GM23338 (cell line): ENCODE measurements at regions not wholly inside any gene's neighbourhood (a gene's known extent, or its start where the extent isn't known, plus 50 kb on each side); places are given as distances from the start of the nearest gene placed in this dataset.

Source experiments
- ATAC-seq: fragments of 200-7000 bp; cut with Tn5 transposase; 3 replicates; pipeline ENCODE4 v1.9.1; 2020
- DNase-seq: peaks from one replicate; pipeline ENCODE4 v3.0.0-alpha.2; 2015; ENCODE audit warnings: low spot score
- H2AFZ ChIP-seq: fragments of 200-600 bp; sonication (generic); 2 replicates; pipeline ENCODE4 v1.8.0; 2016; ENCODE audit warnings: antibody characterized with exemption, mild to moderate bottlenecking, moderate library complexity
- H3F3A ChIP-seq: fragments of 200-600 bp; sonication (generic); replicated peaks from 2 replicates; pipeline ENCODE4 v1.8.0; 2017; ENCODE audit warnings: antibody characterized with exemption, mixed run types, low read depth
- H3K27ac ChIP-seq: fragments of 200-600 bp; sonication (generic); 2 replicates; pipeline ENCODE4 v1.6.1; 2016; ENCODE audit warnings: low read depth
- H3K27me3 ChIP-seq: fragments of 200-600 bp; sonication (generic); 2 replicates; pipeline ENCODE4 v1.8.0; 2016; ENCODE audit warnings: mild to moderate bottlenecking, mixed run types, moderate library complexity; ENCODE audit not compliant: insufficient read depth
- H3K36me3 ChIP-seq: fragments of 200-600 bp; sonication (generic); 2 replicates; pipeline ENCODE4 v1.8.0; 2016; ENCODE audit warnings: mild to moderate bottlenecking; ENCODE audit not compliant: insufficient read depth
- H3K4me1 ChIP-seq: fragments of 200-600 bp; sonication (generic); 2 replicates; pipeline ENCODE4 v1.8.0; 2016; ENCODE audit warnings: mild to moderate bottlenecking, moderate library complexity; ENCODE audit not compliant: insufficient read depth
- H3K4me2 ChIP-seq: fragments of 200-600 bp; sonication (generic); 2 replicates; pipeline ENCODE4 v1.7.1; 2017; ENCODE audit warnings: mixed run types
- H3K4me3 ChIP-seq: fragments of 200-600 bp; sonication (generic); 2 replicates; pipeline ENCODE4 v1.6.1; 2016; ENCODE audit warnings: mixed run types
- H3K79me2 ChIP-seq: fragments of 200-600 bp; sonication (generic); replicated peaks from 2 replicates; pipeline ENCODE4 v1.8.0; 2017; ENCODE audit warnings: mild to moderate bottlenecking; ENCODE audit not compliant: insufficient read depth
- H3K9me2 ChIP-seq: fragments of 200-600 bp; sonication (generic); 2 replicates; pipeline ENCODE4 v1.8.0; 2017; ENCODE audit not compliant: insufficient read depth
- H4K20me1 ChIP-seq: fragments of 200-600 bp; sonication (generic); replicated peaks from 2 replicates; pipeline ENCODE4 v1.8.0; 2017; ENCODE audit warnings: mild to moderate bottlenecking; ENCODE audit not compliant: insufficient read depth
- H3K27ac Mint-ChIP-seq: 2 replicates; pipeline ENCODE4 v1.8.0; 2020; ENCODE audit warnings: inconsistent platforms, mild to moderate bottlenecking, moderate library complexity, mixed read lengths
- H3K27me3 Mint-ChIP-seq: 3 replicates; pipeline ENCODE4 v1.8.0; 2022; ENCODE audit warnings: low read depth, mild to moderate bottlenecking, moderate library complexity, mixed read lengths, inconsistent platforms; ENCODE audit not compliant: insufficient read depth, poor library complexity
- H3K36me3 Mint-ChIP-seq: 3 replicates; pipeline ENCODE4 v1.8.0; 2021; ENCODE audit warnings: low read depth, mild to moderate bottlenecking, inconsistent platforms, moderate library complexity, mixed read lengths
- H3K4me1 Mint-ChIP-seq: 3 replicates; pipeline ENCODE4 v1.8.0; 2020; ENCODE audit warnings: mild to moderate bottlenecking, inconsistent platforms, mixed read lengths
- H3K4me3 Mint-ChIP-seq: 3 replicates; pipeline ENCODE4 v1.8.0; 2021; ENCODE audit warnings: moderate library complexity, mild to moderate bottlenecking, inconsistent platforms, mixed read lengths
- H3K9me3 Mint-ChIP-seq: 3 replicates; pipeline ENCODE4 v1.8.0; 2020; ENCODE audit warnings: moderate library complexity, mild to moderate bottlenecking, inconsistent platforms, mixed read lengths
- CREB1 ChIP-seq: fragments of 250-450 bp; sonication (Bioruptor Pico); IDR thresholded peaks from 2 replicates; pipeline ENCODE4 v1.5.0; 2020; ENCODE audit warnings: low read depth, mild to moderate bottlenecking, moderate library complexity
- EZH2 ChIP-seq: fragments of 200-600 bp; sonication (generic); IDR thresholded peaks from one replicate; pipeline ENCODE4 v1.8.0; 2017; ENCODE audit warnings: antibody characterized with exemption, mild to moderate bottlenecking, low read depth; ENCODE audit not compliant: unreplicated experiment
- EZH2phosphoT487 ChIP-seq: fragments of 200-600 bp; sonication (generic); IDR thresholded peaks from one replicate; pipeline ENCODE4 v1.8.1; 2018; ENCODE audit warnings: antibody characterized with exemption; ENCODE audit not compliant: unreplicated experiment
- JUNB ChIP-seq: IDR thresholded peaks from one replicate; pipeline ENCODE4 v1.6.1; 2016; ENCODE audit warnings: antibody characterized with exemption; ENCODE audit not compliant: unreplicated experiment
- NANOG ChIP-seq: IDR thresholded peaks from 2 replicates; pipeline ENCODE4 v1.6.1; 2016; ENCODE audit warnings: antibody characterized with exemption, borderline replicate concordance
- POLR2AphosphoS5 ChIP-seq: IDR thresholded peaks from 2 replicates; pipeline ENCODE4 v1.6.1; 2016; ENCODE audit warnings: antibody characterized with exemption, low read depth
- STAT1 ChIP-seq: IDR thresholded peaks from one replicate; pipeline ENCODE4 v1.6.1; 2016; ENCODE audit warnings: antibody characterized with exemption; ENCODE audit not compliant: unreplicated experiment
- ZNF114 ChIP-seq: fragments of 250-450 bp; sonication (Bioruptor Pico); IDR thresholded peaks from 2 replicates; pipeline ENCODE4 v1.5.0; 2020; ENCODE audit warnings: mild to moderate bottlenecking, moderate library complexity
- ZNF331 ChIP-seq: fragments of 250-450 bp; sonication (Bioruptor Pico); IDR thresholded peaks from 2 replicates; pipeline ENCODE4 v1.5.0; 2020; ENCODE audit warnings: low read depth, mild to moderate bottlenecking, moderate library complexity
- TF ChIP-seq, protein P1 (sequence below): IDR thresholded peaks from 2 replicates; pipeline ENCODE4 v1.6.1; 2016; ENCODE audit warnings: antibody characterized with exemption
- TF ChIP-seq, protein P2 (sequence below): fragments of 250-450 bp; sonication (Bioruptor Pico); IDR thresholded peaks from 2 replicates; pipeline ENCODE4 v1.5.0; 2020; ENCODE audit warnings: mild to moderate bottlenecking, moderate library complexity
- TF ChIP-seq, protein P3 (sequence below): IDR thresholded peaks from one replicate; pipeline ENCODE4 v1.6.1; 2018; ENCODE audit warnings: antibody characterized with exemption; ENCODE audit not compliant: unreplicated experiment
- TF ChIP-seq, protein P4 (sequence below), 2 experiments: fragments of 200-600 bp in 1 of 2; sonication (generic) in 1 of 2; conservative IDR thresholded peaks; 2 replicates each; pipeline versions ENCODE4 v1.5.1 to v1.6.1; 2016 to 2017; ENCODE audit warnings: antibody characterized with exemption in 2 of 2, low read depth in 2 of 2, mild to moderate bottlenecking in 2 of 2, moderate library complexity in 1 of 2

DNA sequence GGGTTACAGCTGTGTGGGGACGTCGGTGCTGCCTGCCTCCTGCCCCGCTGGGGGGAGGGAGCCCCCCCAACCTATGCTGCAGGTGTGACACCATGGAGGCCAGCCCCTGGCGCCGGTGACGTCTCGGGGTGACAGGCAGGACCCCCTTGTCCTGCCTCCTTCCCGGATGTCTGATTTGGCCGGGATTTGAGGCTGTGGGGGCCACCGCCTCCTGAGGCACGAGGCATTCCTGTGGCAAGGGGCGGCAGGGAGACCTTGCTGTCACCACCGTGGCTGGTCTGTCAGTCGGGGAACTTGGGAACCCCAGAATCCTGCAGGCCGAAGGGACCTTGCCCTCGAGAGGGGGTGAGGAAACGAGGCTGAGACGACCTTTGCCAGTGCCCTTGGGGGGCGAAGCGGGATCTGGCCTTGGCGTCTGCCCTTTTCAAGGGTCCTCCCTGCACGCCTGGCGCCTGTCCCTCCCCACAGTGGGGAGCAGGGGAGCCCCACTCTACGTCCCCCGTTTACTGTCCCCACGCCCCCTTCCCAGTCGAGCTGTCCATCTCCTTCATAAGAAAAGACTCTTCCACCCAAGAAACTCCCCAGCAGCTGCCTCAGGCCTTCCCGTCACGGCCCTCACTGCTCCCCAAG lies 74.4 kb downstream of the METRNL start:
- H3K27me3 ChIP-seq: no peaks in the 10 kb centered on the region
- H3K4me2 ChIP-seq: no peak overlapping the region
- no peak overlapping the region for H3K4me3 Mint-ChIP-seq
- no peaks in the 10 kb centered on the region for H3F3A ChIP-seq
- no peaks in the 10 kb centered on the region; the same call in 2 of the 3 replicates for H3K36me3 Mint-ChIP-seq
- peaks cover 23% of the 10 kb centered on the region for H3K4me1 Mint-ChIP-seq
- no peaks in the 10 kb centered on the region for H4K20me1 ChIP-seq
- H3K27ac Mint-ChIP-seq: no peak overlapping the region
- peaks cover 7% of the 10 kb centered on the region for H3K27me3 Mint-ChIP-seq
- H2AFZ ChIP-seq: no peak overlapping the region
- H3K36me3 ChIP-seq: no peaks in the 10 kb centered on the region
- no peak overlapping the region for H3K27ac ChIP-seq
- H3K4me3 ChIP-seq: no peak overlapping the region
- no peak for DNase-seq
- no peak for ATAC-seq
- no peaks in the 10 kb centered on the region for H3K9me2 ChIP-seq
- H3K4me1 ChIP-seq: peaks cover 8% of the 10 kb centered on the region; the same call in 1 of the 2 replicates
- TF ChIP-seq NANOG: no peak
- TF ChIP-seq STAT1: no peak
- no peak for TF ChIP-seq POLR2AphosphoS5
- no peak for TF ChIP-seq ZNF114 (CRISPR knock-in tag)
- no peak for TF ChIP-seq ZNF331 (CRISPR knock-in tag)
- TF ChIP-seq EZH2phosphoT487: no peak
- TF ChIP-seq, protein P1, sequence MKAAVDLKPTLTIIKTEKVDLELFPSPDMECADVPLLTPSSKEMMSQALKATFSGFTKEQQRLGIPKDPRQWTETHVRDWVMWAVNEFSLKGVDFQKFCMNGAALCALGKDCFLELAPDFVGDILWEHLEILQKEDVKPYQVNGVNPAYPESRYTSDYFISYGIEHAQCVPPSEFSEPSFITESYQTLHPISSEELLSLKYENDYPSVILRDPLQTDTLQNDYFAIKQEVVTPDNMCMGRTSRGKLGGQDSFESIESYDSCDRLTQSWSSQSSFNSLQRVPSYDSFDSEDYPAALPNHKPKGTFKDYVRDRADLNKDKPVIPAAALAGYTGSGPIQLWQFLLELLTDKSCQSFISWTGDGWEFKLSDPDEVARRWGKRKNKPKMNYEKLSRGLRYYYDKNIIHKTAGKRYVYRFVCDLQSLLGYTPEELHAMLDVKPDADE: no peak
- TF ChIP-seq CREB1: no peak
- no peak for TF ChIP-seq JUNB
- TF ChIP-seq EZH2: no peak
- TF ChIP-seq, protein P2, sequence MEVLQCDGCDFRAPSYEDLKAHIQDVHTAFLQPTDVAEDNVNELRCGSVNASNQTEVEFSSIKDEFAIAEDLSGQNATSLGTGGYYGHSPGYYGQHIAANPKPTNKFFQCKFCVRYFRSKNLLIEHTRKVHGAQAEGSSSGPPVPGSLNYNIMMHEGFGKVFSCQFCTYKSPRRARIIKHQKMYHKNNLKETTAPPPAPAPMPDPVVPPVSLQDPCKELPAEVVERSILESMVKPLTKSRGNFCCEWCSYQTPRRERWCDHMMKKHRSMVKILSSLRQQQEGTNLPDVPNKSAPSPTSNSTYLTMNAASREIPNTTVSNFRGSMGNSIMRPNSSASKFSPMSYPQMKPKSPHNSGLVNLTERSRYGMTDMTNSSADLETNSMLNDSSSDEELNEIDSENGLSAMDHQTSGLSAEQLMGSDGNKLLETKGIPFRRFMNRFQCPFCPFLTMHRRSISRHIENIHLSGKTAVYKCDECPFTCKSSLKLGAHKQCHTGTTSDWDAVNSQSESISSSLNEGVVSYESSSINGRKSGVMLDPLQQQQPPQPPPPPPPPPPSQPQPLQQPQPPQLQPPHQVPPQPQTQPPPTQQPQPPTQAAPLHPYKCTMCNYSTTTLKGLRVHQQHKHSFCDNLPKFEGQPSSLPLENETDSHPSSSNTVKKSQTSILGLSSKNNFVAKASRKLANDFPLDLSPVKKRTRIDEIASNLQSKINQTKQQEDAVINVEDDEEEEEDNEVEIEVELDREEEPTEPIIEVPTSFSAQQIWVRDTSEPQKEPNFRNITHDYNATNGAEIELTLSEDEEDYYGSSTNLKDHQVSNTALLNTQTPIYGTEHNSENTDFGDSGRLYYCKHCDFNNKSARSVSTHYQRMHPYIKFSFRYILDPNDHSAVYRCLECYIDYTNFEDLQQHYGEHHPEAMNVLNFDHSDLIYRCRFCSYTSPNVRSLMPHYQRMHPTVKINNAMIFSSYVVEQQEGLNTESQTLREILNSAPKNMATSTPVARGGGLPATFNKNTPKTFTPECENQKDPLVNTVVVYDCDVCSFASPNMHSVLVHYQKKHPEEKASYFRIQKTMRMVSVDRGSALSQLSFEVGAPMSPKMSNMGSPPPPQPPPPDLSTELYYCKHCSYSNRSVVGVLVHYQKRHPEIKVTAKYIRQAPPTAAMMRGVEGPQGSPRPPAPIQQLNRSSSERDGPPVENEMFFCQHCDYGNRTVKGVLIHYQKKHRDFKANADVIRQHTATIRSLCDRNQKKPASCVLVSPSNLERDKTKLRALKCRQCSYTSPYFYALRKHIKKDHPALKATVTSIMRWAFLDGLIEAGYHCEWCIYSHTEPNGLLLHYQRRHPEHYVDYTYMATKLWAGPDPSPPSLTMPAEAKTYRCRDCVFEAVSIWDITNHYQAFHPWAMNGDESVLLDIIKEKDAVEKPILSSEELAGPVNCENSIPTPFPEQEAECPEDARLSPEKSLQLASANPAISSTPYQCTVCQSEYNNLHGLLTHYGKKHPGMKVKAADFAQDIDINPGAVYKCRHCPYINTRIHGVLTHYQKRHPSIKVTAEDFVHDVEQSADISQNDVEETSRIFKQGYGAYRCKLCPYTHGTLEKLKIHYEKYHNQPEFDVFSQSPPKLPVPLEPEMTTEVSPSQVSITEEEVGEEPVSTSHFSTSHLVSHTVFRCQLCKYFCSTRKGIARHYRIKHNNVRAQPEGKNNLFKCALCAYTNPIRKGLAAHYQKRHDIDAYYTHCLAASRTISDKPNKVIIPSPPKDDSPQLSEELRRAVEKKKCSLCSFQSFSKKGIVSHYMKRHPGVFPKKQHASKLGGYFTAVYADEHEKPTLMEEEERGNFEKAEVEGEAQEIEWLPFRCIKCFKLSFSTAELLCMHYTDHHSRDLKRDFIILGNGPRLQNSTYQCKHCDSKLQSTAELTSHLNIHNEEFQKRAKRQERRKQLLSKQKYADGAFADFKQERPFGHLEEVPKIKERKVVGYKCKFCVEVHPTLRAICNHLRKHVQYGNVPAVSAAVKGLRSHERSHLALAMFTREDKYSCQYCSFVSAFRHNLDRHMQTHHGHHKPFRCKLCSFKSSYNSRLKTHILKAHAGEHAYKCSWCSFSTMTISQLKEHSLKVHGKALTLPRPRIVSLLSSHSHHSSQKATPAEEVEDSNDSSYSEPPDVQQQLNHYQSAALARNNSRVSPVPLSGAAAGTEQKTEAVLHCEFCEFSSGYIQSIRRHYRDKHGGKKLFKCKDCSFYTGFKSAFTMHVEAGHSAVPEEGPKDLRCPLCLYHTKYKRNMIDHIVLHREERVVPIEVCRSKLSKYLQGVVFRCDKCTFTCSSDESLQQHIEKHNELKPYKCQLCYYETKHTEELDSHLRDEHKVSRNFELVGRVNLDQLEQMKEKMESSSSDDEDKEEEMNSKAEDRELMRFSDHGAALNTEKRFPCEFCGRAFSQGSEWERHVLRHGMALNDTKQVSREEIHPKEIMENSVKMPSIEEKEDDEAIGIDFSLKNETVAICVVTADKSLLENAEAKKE (CRISPR knock-in tag): no peak
- TF ChIP-seq, protein P3, sequence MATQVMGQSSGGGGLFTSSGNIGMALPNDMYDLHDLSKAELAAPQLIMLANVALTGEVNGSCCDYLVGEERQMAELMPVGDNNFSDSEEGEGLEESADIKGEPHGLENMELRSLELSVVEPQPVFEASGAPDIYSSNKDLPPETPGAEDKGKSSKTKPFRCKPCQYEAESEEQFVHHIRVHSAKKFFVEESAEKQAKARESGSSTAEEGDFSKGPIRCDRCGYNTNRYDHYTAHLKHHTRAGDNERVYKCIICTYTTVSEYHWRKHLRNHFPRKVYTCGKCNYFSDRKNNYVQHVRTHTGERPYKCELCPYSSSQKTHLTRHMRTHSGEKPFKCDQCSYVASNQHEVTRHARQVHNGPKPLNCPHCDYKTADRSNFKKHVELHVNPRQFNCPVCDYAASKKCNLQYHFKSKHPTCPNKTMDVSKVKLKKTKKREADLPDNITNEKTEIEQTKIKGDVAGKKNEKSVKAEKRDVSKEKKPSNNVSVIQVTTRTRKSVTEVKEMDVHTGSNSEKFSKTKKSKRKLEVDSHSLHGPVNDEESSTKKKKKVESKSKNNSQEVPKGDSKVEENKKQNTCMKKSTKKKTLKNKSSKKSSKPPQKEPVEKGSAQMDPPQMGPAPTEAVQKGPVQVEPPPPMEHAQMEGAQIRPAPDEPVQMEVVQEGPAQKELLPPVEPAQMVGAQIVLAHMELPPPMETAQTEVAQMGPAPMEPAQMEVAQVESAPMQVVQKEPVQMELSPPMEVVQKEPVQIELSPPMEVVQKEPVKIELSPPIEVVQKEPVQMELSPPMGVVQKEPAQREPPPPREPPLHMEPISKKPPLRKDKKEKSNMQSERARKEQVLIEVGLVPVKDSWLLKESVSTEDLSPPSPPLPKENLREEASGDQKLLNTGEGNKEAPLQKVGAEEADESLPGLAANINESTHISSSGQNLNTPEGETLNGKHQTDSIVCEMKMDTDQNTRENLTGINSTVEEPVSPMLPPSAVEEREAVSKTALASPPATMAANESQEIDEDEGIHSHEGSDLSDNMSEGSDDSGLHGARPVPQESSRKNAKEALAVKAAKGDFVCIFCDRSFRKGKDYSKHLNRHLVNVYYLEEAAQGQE: no peak
- TF ChIP-seq, protein P4, sequence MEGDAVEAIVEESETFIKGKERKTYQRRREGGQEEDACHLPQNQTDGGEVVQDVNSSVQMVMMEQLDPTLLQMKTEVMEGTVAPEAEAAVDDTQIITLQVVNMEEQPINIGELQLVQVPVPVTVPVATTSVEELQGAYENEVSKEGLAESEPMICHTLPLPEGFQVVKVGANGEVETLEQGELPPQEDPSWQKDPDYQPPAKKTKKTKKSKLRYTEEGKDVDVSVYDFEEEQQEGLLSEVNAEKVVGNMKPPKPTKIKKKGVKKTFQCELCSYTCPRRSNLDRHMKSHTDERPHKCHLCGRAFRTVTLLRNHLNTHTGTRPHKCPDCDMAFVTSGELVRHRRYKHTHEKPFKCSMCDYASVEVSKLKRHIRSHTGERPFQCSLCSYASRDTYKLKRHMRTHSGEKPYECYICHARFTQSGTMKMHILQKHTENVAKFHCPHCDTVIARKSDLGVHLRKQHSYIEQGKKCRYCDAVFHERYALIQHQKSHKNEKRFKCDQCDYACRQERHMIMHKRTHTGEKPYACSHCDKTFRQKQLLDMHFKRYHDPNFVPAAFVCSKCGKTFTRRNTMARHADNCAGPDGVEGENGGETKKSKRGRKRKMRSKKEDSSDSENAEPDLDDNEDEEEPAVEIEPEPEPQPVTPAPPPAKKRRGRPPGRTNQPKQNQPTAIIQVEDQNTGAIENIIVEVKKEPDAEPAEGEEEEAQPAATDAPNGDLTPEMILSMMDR (conservative IDR thresholded peaks at IDR 0.05; ENCODE audit: low read depth in 2 of 2): no peak
- H3K79me2 ChIP-seq: no peaks in the 10 kb centered on the region
- H3K9me3 Mint-ChIP-seq: peaks cover 3% of the 10 kb centered on the region; the same call in 2 of the 3 replicates
